HCT116 (cell line): ENCODE measurements at regions not wholly inside any gene's neighbourhood (a gene's known extent, or its start where the extent isn't known, plus 50 kb on each side); places are given as distances from the start of the nearest gene placed in this dataset.

Source experiments
- ATAC-seq: fragments of 200-7000 bp; cut with Tn5 transposase; 2 replicates; pipeline ENCODE4 v1.9.1; 2020; ENCODE audit warnings: mild to moderate bottlenecking, moderate library complexity
- BruUV-seq: library from RNA; stranded (reverse); fragments of 400-500 nt; replicated peaks from 2 replicates; lab custom pipeline; 2021; lab: Mats Ljungman, UMichigan
- CTCF ChIA-PET: fragments of 300-600 bp; sonication (Branson Sonifier 250); formaldehyde crosslinking; loops from one replicate; lab custom pipeline; 2021; ENCODE audit warnings: antibody characterized with exemption; lab: Charles Lee
- POLR2A ChIA-PET: fragments of 300-600, 350-600 bp; sonication (Branson Sonifier 250); formaldehyde crosslinking; loops from one replicate; lab custom pipeline; 2021; ENCODE audit warnings: antibody characterized with exemption; lab: Charles Lee
- RAD21 ChIA-PET, 2 experiments: fragments of 300-600 bp; sonication (Branson Sonifier 250); formaldehyde crosslinking; loops; one replicate each; lab custom pipeline; 2023; ENCODE audit warnings: low total read pairs in 2 of 2; ENCODE audit not compliant: uncharacterized antibody in 2 of 2, unreplicated experiment in 2 of 2, low non-redundant PET in 1 of 2; lab: Charles Lee
- DNase-seq: peaks from one replicate; pipeline ENCODE4 v3.0.0-alpha.2; 2010; ENCODE audit warnings: low read depth, low spot score
- H2AFZ ChIP-seq: fragments of 200-600 bp; shearing (Covaris generic), sonication (generic); 2 replicates; pipeline ENCODE4 v1.6.1; 2017; ENCODE audit warnings: low read depth, mixed run types, mixed read lengths, antibody characterized with exemption, low read length; ENCODE audit not compliant: poor library complexity, severe bottlenecking
- H3K27ac ChIP-seq: 2 replicates; pipeline ENCODE4 v1.5.1; 2012; ENCODE audit warnings: low read depth, low read length
- H3K27me3 ChIP-seq: fragments of 200-600 bp; sonication (generic); 2 replicates; pipeline ENCODE4 v1.6.1; 2016; ENCODE audit warnings: mixed run types, low read length, mixed read lengths; ENCODE audit not compliant: insufficient read depth
- H3K36me3 ChIP-seq, 2 experiments: fragments of 200-500 bp in 1 of 2; fragments of 200-600 bp in 1 of 2; sonication (Bioruptor generic) in 1 of 2; sonication (generic) in 1 of 2; 2 replicates each; pipeline versions ENCODE4 v1.5.1 to v1.6.1; 2014 to 2016; ENCODE audit warnings: low read length in 2 of 2, inconsistent platforms in 1 of 2, mixed read lengths in 1 of 2, mixed run types in 1 of 2; ENCODE audit not compliant: insufficient read depth in 2 of 2, control insufficient read depth in 1 of 2
- H3K4me1 ChIP-seq, 2 experiments: fragments of 200-600 bp in 1 of 2; sonication (generic) in 1 of 2; 2 replicates each; pipeline versions ENCODE4 v1.5.1 to v1.6.1; 2012 to 2017; ENCODE audit warnings: low read length in 2 of 2, inconsistent platforms in 1 of 2, mild to moderate bottlenecking in 1 of 2, mixed read lengths in 1 of 2, mixed run types in 1 of 2, moderate library complexity in 1 of 2; ENCODE audit not compliant: insufficient read depth in 2 of 2, control insufficient read depth in 1 of 2
- H3K4me2 ChIP-seq: fragments of 200-600 bp; sonication (generic); 2 replicates; pipeline ENCODE4 v1.6.1; 2017; ENCODE audit warnings: mixed run types, low read length, mixed read lengths
- H3K4me3 ChIP-seq, 2 experiments: fragments of 200-600 bp in 1 of 2; sonication (generic) in 1 of 2; replicated peaks in 1 of 2; 2 replicates each; pipeline ENCODE4 v1.5.1; 2011 to 2016; ENCODE audit warnings: low read length in 2 of 2, control low read depth in 1 of 2, low read depth in 1 of 2, mild to moderate bottlenecking in 1 of 2, mixed read lengths in 1 of 2, mixed run types in 1 of 2
- H3K79me2 ChIP-seq: fragments of 200-600 bp; sonication (generic); 2 replicates; pipeline ENCODE4 v1.6.1; 2017; ENCODE audit warnings: mild to moderate bottlenecking, mixed run types, low read length, moderate library complexity, mixed read lengths; ENCODE audit not compliant: insufficient read depth
- H3K9ac ChIP-seq: fragments of 200-600 bp; sonication (generic); 2 replicates; pipeline ENCODE4 v1.6.1; 2016; ENCODE audit warnings: low read length, mixed read lengths
- H3K9me2 ChIP-seq: fragments of 200-600 bp; sonication (generic), shearing (Covaris generic); 2 replicates; pipeline ENCODE4 v1.6.1; 2017; ENCODE audit warnings: mixed run types, mild to moderate bottlenecking, moderate library complexity; ENCODE audit not compliant: insufficient read depth
- H3K9me3 ChIP-seq, 2 experiments: fragments of 200-500 bp in 1 of 2; fragments of 200-600 bp in 1 of 2; sonication (Bioruptor generic) in 1 of 2; sonication (generic) in 1 of 2; 2 replicates each; pipeline ENCODE4 v1.6.1; 2014 to 2017; ENCODE audit warnings: low read length in 2 of 2, mixed read lengths in 2 of 2, inconsistent platforms in 1 of 2, low read depth in 1 of 2, mild to moderate bottlenecking in 1 of 2, mixed run types in 1 of 2, moderate library complexity in 1 of 2; ENCODE audit not compliant: control insufficient read depth in 1 of 2, insufficient read depth in 1 of 2
- H4K20me1 ChIP-seq: fragments of 200-600 bp; sonication (generic), shearing (Covaris generic); 2 replicates; pipeline ENCODE4 v1.6.1; 2017; ENCODE audit warnings: mixed run types, mild to moderate bottlenecking, moderate library complexity; ENCODE audit not compliant: insufficient read depth
- CTCF ChIP-seq, 3 experiments: fragments of 200-600 bp in 1 of 3; sonication (generic) in 1 of 3; IDR thresholded peaks in 2 of 3; conservative IDR thresholded peaks in 1 of 3; 2 replicates each; pipeline ENCODE4 v1.5.1; 2012 to 2017; ENCODE audit warnings: low read depth in 2 of 3, low read length in 2 of 3, antibody characterized with exemption in 1 of 3, borderline replicate concordance in 1 of 3, control low read depth in 1 of 3, mild to moderate bottlenecking in 1 of 3, mixed read lengths in 1 of 3, mixed run types in 1 of 3, moderate library complexity in 1 of 3; ENCODE audit not compliant: insufficient read depth in 1 of 3
- EZH2 ChIP-seq: fragments of 200-600 bp; sonication (generic); IDR thresholded peaks from 2 replicates; pipeline ENCODE4 v1.6.1; 2017; ENCODE audit warnings: antibody characterized with exemption, mixed run types
- EZH2phosphoT487 ChIP-seq: fragments of 200-600 bp; IDR thresholded peaks from 2 replicates; pipeline ENCODE4 v1.6.1; 2018; ENCODE audit warnings: antibody characterized with exemption, borderline replicate concordance
- JUND ChIP-seq: IDR thresholded peaks from 2 replicates; pipeline ENCODE4 v1.6.1; 2012
- RAD21 ChIP-seq: IDR thresholded peaks from 2 replicates; pipeline ENCODE4 v1.6.1; 2012; ENCODE audit warnings: low read depth, mild to moderate bottlenecking
- REST ChIP-seq: IDR thresholded peaks from 2 replicates; pipeline ENCODE4 v1.6.1; 2012; ENCODE audit warnings: low read depth
- SIN3A ChIP-seq: IDR thresholded peaks from 2 replicates; pipeline ENCODE4 v1.6.1; 2012; ENCODE audit warnings: low read depth
- TCF7L2 ChIP-seq: IDR thresholded peaks from 2 replicates; pipeline ENCODE4 v1.7.0; 2011; ENCODE audit warnings: borderline replicate concordance, inconsistent platforms; ENCODE audit not compliant: insufficient read depth, insufficient read length; ENCODE audit errors: extremely low read depth
- ZBTB33 ChIP-seq: IDR thresholded peaks from 2 replicates; pipeline ENCODE4 v1.6.1; 2011; ENCODE audit warnings: mild to moderate bottlenecking, low read length, moderate library complexity; ENCODE audit not compliant: insufficient replicate concordance; ENCODE audit errors: extremely low read depth
- ZFX ChIP-seq: fragments of 450-650 bp; IDR thresholded peaks from 2 replicates; pipeline ENCODE4 v1.6.1; 2017
- ZNF274 ChIP-seq: fragments of 200-500 bp; sonication (Bioruptor generic); IDR thresholded peaks from 2 replicates; pipeline ENCODE4 v1.6.1; 2014; ENCODE audit warnings: mild to moderate bottlenecking, low read depth, low read length, inconsistent platforms
- intact Hi-C: fragments of 100-400 bp; cut with micrococcal nuclease; formaldehyde crosslinking; loops from 2 replicates; pipeline ENCODE4 v1.10.0; 2022

- TF ChIP-seq TCF7L2 = no peak
- TF ChIP-seq, all 23 proteins: peak for 0
Observed at GRCh38 chr16:59684911-59685310, 950.8 kb upstream of the GOT2 start (continued).

- no TSS peak for BruUV-seq
- CTCF ChIA-PET = no interaction called here
- Histone ChIP-seq H2AFZ (no peak overlapping the region), H3K4me1 (no peaks in the 10 kb centered on the region), H3K79me2 (no peaks in the 10 kb centered on the region), H3K27ac (no peak overlapping the region), H3K9me2 (no peaks in the 10 kb centered on the region), H3K36me3 (no peaks in the 10 kb centered on the region; a peak in 1 of 4 replicates), H3K4me3 (no peak overlapping the region), H3K4me2 (no peak overlapping the region), H3K27me3 (no peaks in the 10 kb centered on the region), H3K9me3 (peaks cover 10 to 14% of the 10 kb centered on the region in 2 experiments; a peak in 2 of 4 replicates), H4K20me1 (no peaks in the 10 kb centered on the region), H3K9ac (no peak overlapping the region)
- RAD21 ChIA-PET = no interaction called here
- POLR2A ChIA-PET = no interaction called here
- DNase-seq = no peak
- TF ChIP-seq RAD21 (no peak), EZH2phosphoT487 (no peak), JUND (no peak), ZBTB33 (no peak), CTCF (IDR thresholded peaks at IDR 0.05 in 2 of 3, conservative IDR thresholded peaks at IDR 0.05 in 1 of 3; ENCODE audit: borderline replicate concordance in 1 of 3, insufficient read depth in 1 of 3, low read depth in 2 of 3, low read length in 2 of 3) (no peak), EZH2 (no peak), ZFX (no peak), SIN3A (no peak), REST (no peak), ZNF274 (no peak)
- intact Hi-C loops = no loop called here
- no peak for ATAC-seq
Observed at GRCh38 chr16:59683709-59684108, 949.6 kb upstream of the GOT2 start.
